ENCODE measurements at regions not wholly inside any gene's neighbourhood (a gene's known extent, or its start where the extent isn't known, plus 50 kb on each side); places are given as distances from the start of the nearest gene placed in this dataset.

- DNase-seq (ENCODE audit: low spot score) = no peak
- Histone ChIP-seq H3K9ac (ENCODE audit: low read depth in 1 of 2, low read length in 2 of 2) (no peak overlapping the region), H3K27ac (ENCODE audit: low read depth in 1 of 2, low read length in 2 of 2) (no peak overlapping the region), H3K4me1 (ENCODE audit: control insufficient read depth in 4 of 4, insufficient read depth in 4 of 4, low read length in 3 of 4) (no peaks in the 10 kb centered on the region), H3K9me3 (ENCODE audit: control insufficient read depth in 4 of 4, low read length in 3 of 4) (no peaks in the 10 kb centered on the region), H3K27me3 (ENCODE audit: control insufficient read depth in 4 of 4, insufficient read depth in 4 of 4, low read length in 3 of 4) (no peaks in the 10 kb centered on the region), H3K36me3 (ENCODE audit: control insufficient read depth in 4 of 4, insufficient read depth in 3 of 4, low read depth in 1 of 4, low read length in 3 of 4) (no peaks in the 10 kb centered on the region), H3K4me3 (ENCODE audit: low read depth in 1 of 3, low read length in 3 of 3) (no peak overlapping the region)
- TF ChIP-seq MAX (IDR thresholded peaks at IDR 0.05) = no peak
- TF ChIP-seq HNF4G (IDR thresholded peaks at IDR 0.05) = no peak
- no peak for TF ChIP-seq GABPA (IDR thresholded peaks at IDR 0.05 in 1 of 2, conservative IDR thresholded peaks at IDR 0.05 in 1 of 2)
- no peak for TF ChIP-seq FOXA2 (IDR thresholded peaks at IDR 0.05)
- TF ChIP-seq NR2F2 (IDR thresholded peaks at IDR 0.05) = no peak
- no peak for TF ChIP-seq ATF3 (IDR thresholded peaks at IDR 0.05)
- TF ChIP-seq YY1 (IDR thresholded peaks at IDR 0.05) = no peak
- TF ChIP-seq REST (IDR thresholded peaks at IDR 0.05) = no peak
- TF ChIP-seq SP1 (IDR thresholded peaks at IDR 0.05) = no peak
These were observed 178.9 kb downstream of the SOX4 start for GRCh38 chr6:21772477-21772876.

- Histone ChIP-seq H3K9me3 (ENCODE audit: control insufficient read depth in 4 of 4, low read length in 3 of 4) (no peaks in the 10 kb centered on the region), H3K4me3 (ENCODE audit: low read depth in 1 of 3, low read length in 3 of 3) (no peak overlapping the region), H3K9ac (ENCODE audit: low read depth in 1 of 2, low read length in 2 of 2) (no peak overlapping the region), H3K4me1 (ENCODE audit: control insufficient read depth in 4 of 4, insufficient read depth in 4 of 4, low read length in 3 of 4) (no peaks in the 10 kb centered on the region), H3K27ac (ENCODE audit: low read depth in 1 of 2, low read length in 2 of 2) (no peak overlapping the region), H3K27me3 (ENCODE audit: control insufficient read depth in 4 of 4, insufficient read depth in 4 of 4, low read length in 3 of 4) (no peaks in the 10 kb centered on the region), H3K36me3 (ENCODE audit: control insufficient read depth in 4 of 4, insufficient read depth in 3 of 4, low read depth in 1 of 4, low read length in 3 of 4) (no peaks in the 10 kb centered on the region)
- TF ChIP-seq EGR1 (IDR thresholded peaks at IDR 0.05; ENCODE audit: low read depth in 2 of 2) = no peak
- TF ChIP-seq SP1 (IDR thresholded peaks at IDR 0.05) = no peak
- no peak for TF ChIP-seq NR2F2 (IDR thresholded peaks at IDR 0.05)
- no peak for TF ChIP-seq HNF4A (conservative IDR thresholded peaks at IDR 0.05)
- TF ChIP-seq ZBTB33 (IDR thresholded peaks at IDR 0.05) = no peak
- TF ChIP-seq HNF4G (IDR thresholded peaks at IDR 0.05) = no peak
- TF ChIP-seq JUND (IDR thresholded peaks at IDR 0.05) = no peak
- TF ChIP-seq ATF3 (IDR thresholded peaks at IDR 0.05) = no peak
- TF ChIP-seq MAX (IDR thresholded peaks at IDR 0.05) = no peak
- TF ChIP-seq RAD21 (IDR thresholded peaks at IDR 0.05) = no peak
- no peak for TF ChIP-seq RXRA (IDR thresholded peaks at IDR 0.05)
- TF ChIP-seq FOXA1 (IDR thresholded peaks at IDR 0.05) = no peak
- TF ChIP-seq GABPA (IDR thresholded peaks at IDR 0.05 in 1 of 2, conservative IDR thresholded peaks at IDR 0.05 in 1 of 2) = no peak
- no peak for TF ChIP-seq TAF1 (conservative IDR thresholded peaks at IDR 0.05)
- TF ChIP-seq FOXA2 (IDR thresholded peaks at IDR 0.05) = no peak
- no peak for TF ChIP-seq YY1 (IDR thresholded peaks at IDR 0.05)
- no peak for TF ChIP-seq CTCF (IDR thresholded peaks at IDR 0.05; ENCODE audit: low read depth, low read length, missing input control)
- 84% methylated on average over 9 of the region's 9 CpGs for WGBS
- DNase-seq (ENCODE audit: low spot score) = no peak
These were observed 179.5 kb downstream of the SOX4 start for GRCh38 chr6:21772884-21773575.
